HEK293 (cell line): ENCODE measurements at regions not wholly inside any gene's neighbourhood (a gene's known extent, or its start where the extent isn't known, plus 50 kb on each side); places are given as distances from the start of the nearest gene placed in this dataset.

Experiments used
- CTCF ChIA-PET: fragments of 350-600 bp; formaldehyde crosslinking; extraction: SDS; loops from one replicate; lab custom pipeline; 2021; ENCODE audit warnings: antibody characterized with exemption; lab: Yijun Ruan, JAX
- POLR2A ChIA-PET: fragments of 300-600 bp; formaldehyde crosslinking; extraction: SDS; loops from one replicate; lab custom pipeline; 2020; ENCODE audit warnings: antibody characterized with exemption, inconsistent platforms; lab: Yijun Ruan, JAX
- H3K27ac ChIP-seq: fragments of 200-500 bp; sonication (Bioruptor generic); 2 replicates; pipeline ENCODE4 v1.5.1; 2014; ENCODE audit warnings: low read depth, low read length, control low read depth, inconsistent platforms; ENCODE audit errors: extremely low read depth
- H3K36me3 ChIP-seq, 2 experiments: fragments of 200-500 bp in 1 of 2; sonication (Bioruptor generic) in 1 of 2; 1 replicate in 1 of 2; 2 replicates in 1 of 2; pipeline ENCODE4 v1.5.1; 2014 to 2017; ENCODE audit warnings: inconsistent platforms in 2 of 2, low read length in 2 of 2; ENCODE audit not compliant: control insufficient read depth in 2 of 2, insufficient read depth in 1 of 2
- H3K4me1 ChIP-seq: fragments of 200-500 bp; sonication (Bioruptor generic); 2 replicates; pipeline ENCODE4 v1.5.1; 2014; ENCODE audit warnings: mild to moderate bottlenecking, low read length, inconsistent platforms; ENCODE audit not compliant: control insufficient read depth, insufficient read depth
- H3K4me3 ChIP-seq: 2 replicates; pipeline ENCODE4 v1.5.1; 2011; ENCODE audit warnings: low read depth, mild to moderate bottlenecking, control low read depth, low read length, moderate library complexity
- H3K9me3 ChIP-seq: fragments of 200-500 bp; sonication (Bioruptor generic); 2 replicates; pipeline ENCODE4 v1.5.1; 2014; ENCODE audit warnings: low read depth, low read length, inconsistent platforms; ENCODE audit not compliant: control insufficient read depth, insufficient read depth
- GLI2 ChIP-seq: fragments of 450-650 bp; formaldehyde crosslinking; IDR thresholded peaks from 2 replicates; pipeline ENCODE4; 2017; ENCODE audit warnings: missing biosample characterization, missing genetic modification characterization, low read depth, borderline replicate concordance
- HOXC10 ChIP-seq: sonication (generic); formaldehyde crosslinking; IDR thresholded peaks from 2 replicates; pipeline ENCODE4 v1.8.1; 2023; ENCODE audit warnings: mild to moderate bottlenecking, missing genetic modification reagents
- KLF7 ChIP-seq: fragments of 450-650 bp; formaldehyde crosslinking; IDR thresholded peaks from 2 replicates; pipeline ENCODE4 v1.5.1; 2016; ENCODE audit warnings: missing biosample characterization, missing genetic modification characterization, borderline replicate concordance
- OVOL3 ChIP-seq: fragments of 450-650 bp; formaldehyde crosslinking; IDR thresholded peaks from 2 replicates; pipeline ENCODE4 v1.5.1; 2016; ENCODE audit warnings: missing biosample characterization, missing genetic modification characterization
- REPIN1 ChIP-seq: fragments of 450-650 bp; formaldehyde crosslinking; IDR thresholded peaks from 2 replicates; pipeline ENCODE4 v1.5.1; 2017; ENCODE audit warnings: missing biosample characterization, missing genetic modification characterization, low read depth
- SALL2 ChIP-seq: fragments of 450-650 bp; formaldehyde crosslinking; IDR thresholded peaks from 2 replicates; pipeline ENCODE4 v1.5.0; 2017; ENCODE audit warnings: missing biosample characterization, mild to moderate bottlenecking, missing genetic modification characterization, borderline replicate concordance
- SP2 ChIP-seq: fragments of 450-650 bp; formaldehyde crosslinking; IDR thresholded peaks from 2 replicates; pipeline ENCODE4 v1.5.1; 2016; ENCODE audit warnings: missing biosample characterization, missing genetic modification characterization
- ZBTB1 ChIP-seq: fragments of 450-650 bp; formaldehyde crosslinking; IDR thresholded peaks from 2 replicates; pipeline ENCODE4 v1.5.1; 2016; ENCODE audit warnings: missing biosample characterization, missing genetic modification characterization
- ZFHX2 ChIP-seq: fragments of 450-650 bp; formaldehyde crosslinking; conservative IDR thresholded peaks from 2 replicates; pipeline ENCODE4 v1.5.1; 2016; ENCODE audit warnings: missing biosample characterization, missing genetic modification characterization
- ZFP37 ChIP-seq: fragments of 450-650 bp; formaldehyde crosslinking; IDR thresholded peaks from 2 replicates; pipeline ENCODE4 v1.5.1; 2016; ENCODE audit warnings: missing biosample characterization, missing genetic modification characterization
- ZNF132 ChIP-seq: fragments of 450-650 bp; formaldehyde crosslinking; IDR thresholded peaks from 2 replicates; pipeline ENCODE4 v1.5.1; 2017; ENCODE audit warnings: missing biosample characterization, missing genetic modification characterization, borderline replicate concordance
- ZNF202 ChIP-seq: fragments of 450-650 bp; formaldehyde crosslinking; IDR thresholded peaks from 2 replicates; pipeline ENCODE4 v1.5.1; 2016; ENCODE audit warnings: missing biosample characterization, missing genetic modification characterization, borderline replicate concordance
- ZNF223 ChIP-seq: fragments of 450-650 bp; formaldehyde crosslinking; IDR thresholded peaks from 2 replicates; pipeline ENCODE4 v1.5.1; 2016; ENCODE audit warnings: missing biosample characterization, missing genetic modification characterization
- ZNF23 ChIP-seq: fragments of 450-650 bp; formaldehyde crosslinking; IDR thresholded peaks from 2 replicates; pipeline ENCODE4 v1.5.1; 2016; ENCODE audit warnings: missing biosample characterization, missing genetic modification characterization, borderline replicate concordance
- ZNF248 ChIP-seq: fragments of 450-650 bp; formaldehyde crosslinking; IDR thresholded peaks from 2 replicates; pipeline ENCODE4 v1.5.1; 2017; ENCODE audit warnings: missing biosample characterization, missing genetic modification characterization
- ZNF426 ChIP-seq: fragments of 450-650 bp; formaldehyde crosslinking; IDR thresholded peaks from 2 replicates; pipeline ENCODE4 v1.5.1; 2017; ENCODE audit warnings: missing biosample characterization, missing genetic modification characterization, mild to moderate bottlenecking, inconsistent platforms, moderate library complexity
- ZNF560 ChIP-seq: fragments of 450-650 bp; formaldehyde crosslinking; IDR thresholded peaks from 2 replicates; pipeline ENCODE4 v1.5.1; 2017; ENCODE audit warnings: missing biosample characterization, missing genetic modification characterization, borderline replicate concordance
- ZNF777 ChIP-seq: fragments of 450-650 bp; formaldehyde crosslinking; IDR thresholded peaks from 2 replicates; pipeline ENCODE4 v1.5.1; 2017; ENCODE audit warnings: missing biosample characterization, missing genetic modification characterization, borderline replicate concordance
- ZSCAN23 ChIP-seq: fragments of 450-650 bp; formaldehyde crosslinking; IDR thresholded peaks from 2 replicates; pipeline ENCODE4 v1.5.1; 2016; ENCODE audit warnings: missing biosample characterization, missing genetic modification characterization
- TF ChIP-seq, protein P1 (sequence below): IDR thresholded peaks from 2 replicates; pipeline ENCODE4 v1.6.1; 2011; ENCODE audit warnings: mild to moderate bottlenecking, low read depth, low read length, borderline replicate concordance
- TF ChIP-seq, protein P2 (sequence below): fragments of 450-650 bp; formaldehyde crosslinking; IDR thresholded peaks from 2 replicates; pipeline ENCODE4 v1.5.1; 2016; ENCODE audit warnings: missing biosample characterization, missing genetic modification characterization
- TF ChIP-seq, protein P3 (sequence below): sonication (generic); formaldehyde crosslinking; IDR thresholded peaks from 2 replicates; pipeline ENCODE4 v1.8.1; 2022; ENCODE audit warnings: mild to moderate bottlenecking, moderate library complexity, missing genetic modification reagents
- TF ChIP-seq, protein P4 (sequence below): fragments of 450-650 bp; formaldehyde crosslinking; IDR thresholded peaks from 2 replicates; pipeline ENCODE4 v1.5.1; 2016; ENCODE audit warnings: missing biosample characterization, missing genetic modification characterization
- TF ChIP-seq, protein P5 (sequence below): fragments of 450-650 bp; formaldehyde crosslinking; IDR thresholded peaks from 2 replicates; pipeline ENCODE4 v1.5.1; 2017; ENCODE audit warnings: missing biosample characterization, missing genetic modification characterization
- TF ChIP-seq, protein P6 (sequence below): fragments of 450-650 bp; formaldehyde crosslinking; IDR thresholded peaks from 2 replicates; pipeline ENCODE4 v1.5.1; 2016; ENCODE audit warnings: missing biosample characterization, missing genetic modification characterization

DNA sequence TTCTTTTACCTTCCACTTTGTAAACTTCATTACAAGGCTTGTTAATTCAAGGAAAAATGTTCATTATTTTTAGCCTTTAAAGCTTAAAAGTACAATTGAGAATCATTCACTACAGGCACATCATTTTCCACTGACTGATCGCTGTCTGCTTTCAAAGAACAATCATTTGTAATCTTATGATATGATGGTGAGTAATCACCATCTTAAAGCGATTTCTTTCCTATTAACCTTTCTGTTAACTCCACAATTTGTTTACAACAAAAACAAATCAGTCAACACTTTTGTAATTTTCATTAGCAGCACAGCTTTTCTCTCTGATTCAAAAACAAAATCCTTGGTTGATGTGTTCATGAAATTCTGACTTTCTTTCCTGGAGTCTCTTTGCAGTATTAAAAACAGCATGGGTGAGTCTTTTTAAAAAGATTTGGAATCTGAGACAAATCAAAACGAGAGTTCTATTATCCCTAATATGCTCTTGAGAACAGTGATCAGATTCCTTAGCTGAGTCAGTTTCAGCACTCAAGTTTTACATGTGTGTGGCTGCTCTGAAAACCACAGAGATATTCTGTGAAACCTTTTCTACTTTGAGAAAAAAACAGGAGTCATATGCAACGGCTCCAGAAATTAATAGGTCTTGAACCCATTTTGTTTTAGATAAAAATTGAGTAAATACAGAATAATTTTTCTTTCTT lies 145.8 kb upstream of the TMPRSS15 start:
- no peaks in the 10 kb centered on the region for H3K4me1 ChIP-seq
- POLR2A ChIA-PET, result no interaction called here
- TF ChIP-seq, protein P1, sequence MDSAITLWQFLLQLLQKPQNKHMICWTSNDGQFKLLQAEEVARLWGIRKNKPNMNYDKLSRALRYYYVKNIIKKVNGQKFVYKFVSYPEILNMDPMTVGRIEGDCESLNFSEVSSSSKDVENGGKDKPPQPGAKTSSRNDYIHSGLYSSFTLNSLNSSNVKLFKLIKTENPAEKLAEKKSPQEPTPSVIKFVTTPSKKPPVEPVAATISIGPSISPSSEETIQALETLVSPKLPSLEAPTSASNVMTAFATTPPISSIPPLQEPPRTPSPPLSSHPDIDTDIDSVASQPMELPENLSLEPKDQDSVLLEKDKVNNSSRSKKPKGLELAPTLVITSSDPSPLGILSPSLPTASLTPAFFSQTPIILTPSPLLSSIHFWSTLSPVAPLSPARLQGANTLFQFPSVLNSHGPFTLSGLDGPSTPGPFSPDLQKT, result no peak
- TF ChIP-seq REPIN1 (tag by site-specific recombination) (no peak), ZFP37 (no peak), ZNF426 (no peak), OVOL3 (no peak), ZNF777 (tag by site-specific recombination) (no peak), ZBTB1 (tag by site-specific recombination) (no peak), ZFHX2 (tag by site-specific recombination) (no peak), SALL2 (tag by site-specific recombination) (no peak), ZNF223 (no peak), HOXC10 (CRISPR knock-in tag) (no peak)
- TF ChIP-seq, protein P2, sequence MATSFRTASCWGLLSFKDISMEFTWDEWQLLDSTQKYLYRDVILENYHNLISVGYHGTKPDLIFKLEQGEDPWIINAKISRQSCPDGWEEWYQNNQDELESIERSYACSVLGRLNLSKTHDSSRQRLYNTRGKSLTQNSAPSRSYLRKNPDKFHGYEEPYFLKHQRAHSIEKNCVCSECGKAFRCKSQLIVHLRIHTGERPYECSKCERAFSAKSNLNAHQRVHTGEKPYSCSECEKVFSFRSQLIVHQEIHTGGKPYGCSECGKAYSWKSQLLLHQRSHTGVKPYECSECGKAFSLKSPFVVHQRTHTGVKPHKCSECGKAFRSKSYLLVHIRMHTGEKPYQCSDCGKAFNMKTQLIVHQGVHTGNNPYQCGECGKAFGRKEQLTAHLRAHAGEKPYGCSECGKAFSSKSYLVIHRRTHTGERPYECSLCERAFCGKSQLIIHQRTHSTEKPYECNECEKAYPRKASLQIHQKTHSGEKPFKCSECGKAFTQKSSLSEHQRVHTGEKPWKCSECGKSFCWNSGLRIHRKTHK (tag by site-specific recombination), result no peak
- TF ChIP-seq, protein P3, sequence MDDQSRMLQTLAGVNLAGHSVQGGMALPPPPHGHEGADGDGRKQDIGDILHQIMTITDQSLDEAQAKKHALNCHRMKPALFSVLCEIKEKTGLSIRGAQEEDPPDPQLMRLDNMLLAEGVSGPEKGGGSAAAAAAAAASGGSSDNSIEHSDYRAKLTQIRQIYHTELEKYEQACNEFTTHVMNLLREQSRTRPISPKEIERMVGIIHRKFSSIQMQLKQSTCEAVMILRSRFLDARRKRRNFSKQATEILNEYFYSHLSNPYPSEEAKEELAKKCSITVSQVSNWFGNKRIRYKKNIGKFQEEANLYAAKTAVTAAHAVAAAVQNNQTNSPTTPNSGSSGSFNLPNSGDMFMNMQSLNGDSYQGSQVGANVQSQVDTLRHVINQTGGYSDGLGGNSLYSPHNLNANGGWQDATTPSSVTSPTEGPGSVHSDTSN (CRISPR knock-in tag), result no peak

DNA sequence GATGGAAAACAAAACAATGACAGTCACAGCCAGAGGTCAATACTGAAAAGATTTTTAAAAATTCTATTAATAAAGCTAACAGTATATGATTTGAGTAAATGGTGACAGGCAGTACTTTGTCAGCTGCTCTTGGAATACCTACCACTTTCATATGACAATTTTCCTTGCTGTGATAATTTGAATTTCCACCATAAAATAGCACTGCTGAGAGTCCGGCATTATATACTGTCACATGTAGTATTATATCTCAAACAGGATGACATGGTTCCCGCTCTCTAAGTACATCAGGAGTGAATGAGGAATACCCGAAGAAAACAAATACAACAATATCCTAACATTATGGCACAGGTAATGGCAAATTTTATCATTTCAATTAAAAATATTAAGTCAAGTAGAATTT lies 146.8 kb upstream of the TMPRSS15 start:
- ChIA-PET CTCF (no interaction called here), POLR2A (no interaction called here)
- H3K9me3 ChIP-seq, result no peaks in the 10 kb centered on the region; the same call in 1 of the 2 replicates
- no peak overlapping the region for H3K27ac ChIP-seq
- H3K4me3 ChIP-seq, result no peak overlapping the region
- no peaks in the 10 kb centered on the region for H3K4me1 ChIP-seq
- H3K36me3 ChIP-seq, result no peaks in the 10 kb centered on the region
- no peak for TF ChIP-seq KLF7
- TF ChIP-seq, protein P4, sequence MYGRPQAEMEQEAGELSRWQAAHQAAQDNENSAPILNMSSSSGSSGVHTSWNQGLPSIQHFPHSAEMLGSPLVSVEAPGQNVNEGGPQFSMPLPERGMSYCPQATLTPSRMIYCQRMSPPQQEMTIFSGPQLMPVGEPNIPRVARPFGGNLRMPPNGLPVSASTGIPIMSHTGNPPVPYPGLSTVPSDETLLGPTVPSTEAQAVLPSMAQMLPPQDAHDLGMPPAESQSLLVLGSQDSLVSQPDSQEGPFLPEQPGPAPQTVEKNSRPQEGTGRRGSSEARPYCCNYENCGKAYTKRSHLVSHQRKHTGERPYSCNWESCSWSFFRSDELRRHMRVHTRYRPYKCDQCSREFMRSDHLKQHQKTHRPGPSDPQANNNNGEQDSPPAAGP (tag by site-specific recombination), result no peak
- no peak for TF ChIP-seq ZNF248 (tag by site-specific recombination)
- TF ChIP-seq, protein P2 (tag by site-specific recombination), result no peak
- TF ChIP-seq ZNF23 (tag by site-specific recombination), result no peak
- no peak for TF ChIP-seq GLI2
- TF ChIP-seq ZNF426, result no peak
- TF ChIP-seq, protein P5, sequence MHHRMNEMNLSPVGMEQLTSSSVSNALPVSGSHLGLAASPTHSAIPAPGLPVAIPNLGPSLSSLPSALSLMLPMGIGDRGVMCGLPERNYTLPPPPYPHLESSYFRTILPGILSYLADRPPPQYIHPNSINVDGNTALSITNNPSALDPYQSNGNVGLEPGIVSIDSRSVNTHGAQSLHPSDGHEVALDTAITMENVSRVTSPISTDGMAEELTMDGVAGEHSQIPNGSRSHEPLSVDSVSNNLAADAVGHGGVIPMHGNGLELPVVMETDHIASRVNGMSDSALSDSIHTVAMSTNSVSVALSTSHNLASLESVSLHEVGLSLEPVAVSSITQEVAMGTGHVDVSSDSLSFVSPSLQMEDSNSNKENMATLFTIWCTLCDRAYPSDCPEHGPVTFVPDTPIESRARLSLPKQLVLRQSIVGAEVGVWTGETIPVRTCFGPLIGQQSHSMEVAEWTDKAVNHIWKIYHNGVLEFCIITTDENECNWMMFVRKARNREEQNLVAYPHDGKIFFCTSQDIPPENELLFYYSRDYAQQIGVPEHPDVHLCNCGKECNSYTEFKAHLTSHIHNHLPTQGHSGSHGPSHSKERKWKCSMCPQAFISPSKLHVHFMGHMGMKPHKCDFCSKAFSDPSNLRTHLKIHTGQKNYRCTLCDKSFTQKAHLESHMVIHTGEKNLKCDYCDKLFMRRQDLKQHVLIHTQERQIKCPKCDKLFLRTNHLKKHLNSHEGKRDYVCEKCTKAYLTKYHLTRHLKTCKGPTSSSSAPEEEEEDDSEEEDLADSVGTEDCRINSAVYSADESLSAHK (tag by site-specific recombination), result no peak
- no peak for TF ChIP-seq ZNF202 (tag by site-specific recombination)
- TF ChIP-seq ZSCAN23 (tag by site-specific recombination), result no peak
- TF ChIP-seq, protein P6, sequence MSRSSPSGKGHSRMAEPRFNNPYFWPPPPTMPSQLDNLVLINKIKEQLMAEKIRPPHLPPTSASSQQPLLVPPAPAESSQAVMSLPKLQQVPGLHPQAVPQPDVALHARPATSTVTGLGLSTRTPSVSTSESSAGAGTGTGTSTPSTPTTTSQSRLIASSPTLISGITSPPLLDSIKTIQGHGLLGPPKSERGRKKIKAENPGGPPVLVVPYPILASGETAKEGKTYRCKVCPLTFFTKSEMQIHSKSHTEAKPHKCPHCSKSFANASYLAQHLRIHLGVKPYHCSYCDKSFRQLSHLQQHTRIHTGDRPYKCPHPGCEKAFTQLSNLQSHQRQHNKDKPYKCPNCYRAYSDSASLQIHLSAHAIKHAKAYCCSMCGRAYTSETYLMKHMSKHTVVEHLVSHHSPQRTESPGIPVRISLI (tag by site-specific recombination), result no peak
- no peak for TF ChIP-seq SP2 (tag by site-specific recombination)
- no peak for TF ChIP-seq ZNF132 (tag by site-specific recombination)
- no peak for TF ChIP-seq ZNF560 (tag by site-specific recombination)

More for the DNA sequence above, 145.8 kb upstream of the TMPRSS15 start:
- H3K4me3 ChIP-seq, result no peak overlapping the region
- H3K36me3 ChIP-seq, result no peaks in the 10 kb centered on the region
- no peaks in the 10 kb centered on the region for H3K9me3 ChIP-seq
- CTCF ChIA-PET, result interaction anchor here (0.6 to 1.0 kb wide), 2 partner anchors 19 to 48 kb away, joined by 3 to 4 read pairs; no protein-coding TSS in a partner anchor
- H3K27ac ChIP-seq, result no peak overlapping the region
